K562 (cell line): ENCODE measurements at regions not wholly inside any gene's neighbourhood (a gene's known extent, or its start where the extent isn't known, plus 50 kb on each side); places are given as distances from the start of the nearest gene placed in this dataset.

ENCODE experiments used
- ATF3 ChIP-seq, 2 experiments: fragments of 450-650 bp in 1 of 2; sonication (generic) in 1 of 2; formaldehyde crosslinking in 1 of 2; IDR thresholded peaks in 1 of 2; conservative IDR thresholded peaks in 1 of 2; 2 replicates each; pipeline versions ENCODE4 v1.6.1 to v1.8.1; 2016 to 2023; ENCODE audit warnings: mild to moderate bottlenecking in 2 of 2, moderate library complexity in 2 of 2, inconsistent platforms in 1 of 2, missing genetic modification reagents in 1 of 2
- CTCF ChIP-seq, 3 experiments: IDR thresholded peaks in 2 of 3; conservative IDR thresholded peaks in 1 of 3; 2 replicates each; pipeline ENCODE4 v1.5.1; 2011 to 2012; ENCODE audit warnings: low read length in 3 of 3, mild to moderate bottlenecking in 3 of 3, control low read depth in 2 of 3, improper control_type of control experiment in 1 of 3, inconsistent platforms in 1 of 3, low read depth in 1 of 3, mixed read lengths in 1 of 3, moderate library complexity in 1 of 3; ENCODE audit not compliant: insufficient read depth in 2 of 3
- ELK1 ChIP-seq: sonication (generic); formaldehyde crosslinking; IDR thresholded peaks from 2 replicates; pipeline ENCODE4 v1.8.1; 2022; ENCODE audit warnings: missing genetic modification reagents
- HIVEP1 ChIP-seq: fragments of 250-450 bp; sonication (Bioruptor Pico); IDR thresholded peaks from 2 replicates; pipeline ENCODE4 v1.4.0; 2020; ENCODE audit warnings: mild to moderate bottlenecking
- KDM5B ChIP-seq: fragments of 200-600 bp; sonication (generic); IDR thresholded peaks from 2 replicates; pipeline ENCODE4 v1.6.1; 2012; ENCODE audit warnings: low read depth, mild to moderate bottlenecking, moderate library complexity, low read length, control low read depth, inconsistent platforms; ENCODE audit not compliant: insufficient replicate concordance
- MAX ChIP-seq: sonication (generic); formaldehyde crosslinking; IDR thresholded peaks from 2 replicates; pipeline ENCODE4 v1.9.0; 2022; ENCODE audit warnings: mild to moderate bottlenecking, missing genetic modification reagents
- MEF2A ChIP-seq: IDR thresholded peaks from 2 replicates; pipeline ENCODE4 v1.6.1; 2011; ENCODE audit warnings: low read depth, mild to moderate bottlenecking, low read length, moderate library complexity; ENCODE audit not compliant: control insufficient read depth
- MEF2D ChIP-seq: conservative IDR thresholded peaks from 2 replicates; pipeline ENCODE4 v1.6.1; 2016; ENCODE audit warnings: low read depth, missing genetic modification characterization, missing compliant biosample characterization
- MTA1 ChIP-seq: fragments of 450-650 bp; IDR thresholded peaks from 2 replicates; pipeline ENCODE4 v1.6.1; 2017; ENCODE audit warnings: borderline replicate concordance
- NR2C1 ChIP-seq, 2 experiments: fragments of 450-650 bp; IDR thresholded peaks; 2 replicates each; pipeline ENCODE4 v1.6.1; 2017; ENCODE audit warnings: mild to moderate bottlenecking in 2 of 2, antibody characterized with exemption in 1 of 2, inconsistent platforms in 1 of 2, missing compliant biosample characterization in 1 of 2, missing genetic modification characterization in 1 of 2
- POLR2AphosphoS5 ChIP-seq: IDR thresholded peaks from 2 replicates; pipeline ENCODE4 v1.6.1; 2011; ENCODE audit warnings: mild to moderate bottlenecking, low read depth, low read length, moderate library complexity; ENCODE audit not compliant: control insufficient read depth, insufficient read depth

- TF ChIP-seq KDM5B (no peak), MTA1 (no peak), ATF3 (IDR thresholded peaks at IDR 0.05) (no peak), ATF3 (CRISPR knock-in tag; conservative IDR thresholded peaks at IDR 0.05) (no peak), POLR2AphosphoS5 (no peak), ELK1 (CRISPR knock-in tag) (no peak), MEF2D (no peak), HIVEP1 (CRISPR knock-in tag) (no peak), NR2C1 (IDR thresholded peaks at IDR 0.05) (no peak), NR2C1 (tag; IDR thresholded peaks at IDR 0.05) (no peak), MAX (CRISPR knock-in tag) (no peak), CTCF (IDR thresholded peaks at IDR 0.05 in 2 of 3, conservative IDR thresholded peaks at IDR 0.05 in 1 of 3; ENCODE audit: insufficient read depth in 2 of 3, low read depth in 1 of 3, low read length in 3 of 3) (no peak), MEF2A (no peak)
These were observed 643.6 kb downstream of the PDHA2 start for GRCh38 chr4:96483308-96484030.
